ENCODE measurements at regions not wholly inside any gene's neighbourhood (a gene's known extent, or its start where the extent isn't known, plus 50 kb on each side); places are given as distances from the start of the nearest gene placed in this dataset.

DNA sequence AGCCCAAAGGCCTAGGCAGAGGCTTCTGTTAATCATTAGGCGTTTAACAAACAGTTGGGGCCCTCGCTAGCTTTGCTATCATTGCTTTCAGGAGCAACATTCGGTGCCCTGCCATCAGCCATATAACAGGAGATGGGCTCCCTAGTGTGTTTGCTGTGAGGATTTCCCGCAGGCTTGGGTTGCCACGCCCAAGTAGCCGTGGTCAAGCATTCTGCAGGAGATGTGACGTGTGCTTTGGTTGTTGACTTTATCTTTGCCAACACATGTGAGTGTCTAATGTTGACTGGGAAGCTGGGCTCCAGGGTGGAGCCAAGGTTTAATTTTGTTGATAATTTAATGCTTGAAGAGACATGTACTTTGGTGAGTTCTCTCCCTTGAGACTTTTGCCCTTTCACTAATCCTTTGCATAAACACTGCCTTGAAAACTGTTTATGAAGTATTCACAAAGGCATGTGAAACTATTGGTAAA is 184.6 kb upstream of the KIT start:
- TF ChIP-seq, protein P1, sequence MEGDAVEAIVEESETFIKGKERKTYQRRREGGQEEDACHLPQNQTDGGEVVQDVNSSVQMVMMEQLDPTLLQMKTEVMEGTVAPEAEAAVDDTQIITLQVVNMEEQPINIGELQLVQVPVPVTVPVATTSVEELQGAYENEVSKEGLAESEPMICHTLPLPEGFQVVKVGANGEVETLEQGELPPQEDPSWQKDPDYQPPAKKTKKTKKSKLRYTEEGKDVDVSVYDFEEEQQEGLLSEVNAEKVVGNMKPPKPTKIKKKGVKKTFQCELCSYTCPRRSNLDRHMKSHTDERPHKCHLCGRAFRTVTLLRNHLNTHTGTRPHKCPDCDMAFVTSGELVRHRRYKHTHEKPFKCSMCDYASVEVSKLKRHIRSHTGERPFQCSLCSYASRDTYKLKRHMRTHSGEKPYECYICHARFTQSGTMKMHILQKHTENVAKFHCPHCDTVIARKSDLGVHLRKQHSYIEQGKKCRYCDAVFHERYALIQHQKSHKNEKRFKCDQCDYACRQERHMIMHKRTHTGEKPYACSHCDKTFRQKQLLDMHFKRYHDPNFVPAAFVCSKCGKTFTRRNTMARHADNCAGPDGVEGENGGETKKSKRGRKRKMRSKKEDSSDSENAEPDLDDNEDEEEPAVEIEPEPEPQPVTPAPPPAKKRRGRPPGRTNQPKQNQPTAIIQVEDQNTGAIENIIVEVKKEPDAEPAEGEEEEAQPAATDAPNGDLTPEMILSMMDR (conservative IDR thresholded peaks at IDR 0.05): no peak
- WGBS, 2 experiments (ENCODE audit: insufficient coverage in 1 of 2, insufficient read length in 1 of 2): 80 to 92% methylated on average over 6 to 7 of the region's 7 CpGs
- Histone ChIP-seq H3K9me3 (ENCODE audit: control insufficient read depth, low read length) (peaks cover 16% of the 10 kb centered on the region), H3K9ac (ENCODE audit: extremely low read depth, low read length, poor library complexity, severe bottlenecking) (no peak overlapping the region), H3K27ac (ENCODE audit: low read depth, low read length) (no peak overlapping the region), H3K36me3 (ENCODE audit: control insufficient read depth, insufficient read depth, low read length) (no peaks in the 10 kb centered on the region), H3K4me3 (ENCODE audit: low read length) (no peak overlapping the region), H3K4me1 (ENCODE audit: control insufficient read depth, insufficient read depth, low read length) (no peaks in the 10 kb centered on the region), H3K27me3 (ENCODE audit: control insufficient read depth, insufficient read depth, low read length, poor library complexity, severe bottlenecking) (no peaks in the 10 kb centered on the region)
- DNase-seq: no peak
- Mint-ChIP-seq H3K4me1 (peaks cover 5% of the 10 kb centered on the region), H3K27ac (no peak overlapping the region), H3K4me3 (no peak overlapping the region), H3K9me3 (peaks cover 26% of the 10 kb centered on the region), H3K27me3 (ENCODE audit: insufficient read depth) (no peaks in the 10 kb centered on the region), H3K36me3 (ENCODE audit: low read depth) (no peaks in the 10 kb centered on the region)

GRCh38 chr4:54473798-54474197 is 184.0 kb upstream of the KIT start:
- WGBS, 2 experiments (ENCODE audit: insufficient coverage in 1 of 2, insufficient read length in 1 of 2): 93 to 95% methylated on average over 5 to 6 of the region's 6 CpGs
- H3K4me1 Mint-ChIP-seq: peaks cover 5% of the 10 kb centered on the region
- no peak for DNase-seq
- no peaks in the 10 kb centered on the region for H3K36me3 ChIP-seq (ENCODE audit: control insufficient read depth, insufficient read depth, low read length)
- no peak overlapping the region for H3K9ac ChIP-seq (ENCODE audit: extremely low read depth, low read length, poor library complexity, severe bottlenecking)
- H3K9me3 Mint-ChIP-seq: peaks cover 21% of the 10 kb centered on the region
- H3K36me3 Mint-ChIP-seq (ENCODE audit: low read depth): no peaks in the 10 kb centered on the region
- H3K4me3 Mint-ChIP-seq: no peak overlapping the region
- H3K27ac ChIP-seq (ENCODE audit: low read depth, low read length): no peak overlapping the region
- no peaks in the 10 kb centered on the region for H3K27me3 Mint-ChIP-seq (ENCODE audit: insufficient read depth)
- no peak overlapping the region for H3K27ac Mint-ChIP-seq
- TF ChIP-seq, protein P1 (conservative IDR thresholded peaks at IDR 0.05): no peak
- peaks cover 10% of the 10 kb centered on the region for H3K9me3 ChIP-seq (ENCODE audit: control insufficient read depth, low read length)
- H3K27me3 ChIP-seq (ENCODE audit: control insufficient read depth, insufficient read depth, low read length, poor library complexity, severe bottlenecking): no peaks in the 10 kb centered on the region
- H3K4me1 ChIP-seq (ENCODE audit: control insufficient read depth, insufficient read depth, low read length): no peaks in the 10 kb centered on the region
- H3K4me3 ChIP-seq (ENCODE audit: low read length): no peak overlapping the region

GRCh38 chr4:54475546-54475945 is 182.2 kb upstream of the KIT start:
- Mint-ChIP-seq H3K4me1 (peaks cover 5% of the 10 kb centered on the region), H3K36me3 (ENCODE audit: low read depth) (no peaks in the 10 kb centered on the region), H3K27me3 (ENCODE audit: insufficient read depth) (no peaks in the 10 kb centered on the region), H3K4me3 (no peak overlapping the region), H3K9me3 (peaks cover 23% of the 10 kb centered on the region), H3K27ac (no peak overlapping the region)
- no peaks in the 10 kb centered on the region for H3K27me3 ChIP-seq (ENCODE audit: control insufficient read depth, insufficient read depth, low read length, poor library complexity, severe bottlenecking)
- no peaks in the 10 kb centered on the region for H3K36me3 ChIP-seq (ENCODE audit: control insufficient read depth, insufficient read depth, low read length)
- TF ChIP-seq, protein P1 (conservative IDR thresholded peaks at IDR 0.05): no peak
- no peak overlapping the region for H3K27ac ChIP-seq (ENCODE audit: low read depth, low read length)
- DNase-seq: no peak
- H3K4me3 ChIP-seq (ENCODE audit: low read length): no peak overlapping the region
- no peak overlapping the region for H3K9ac ChIP-seq (ENCODE audit: extremely low read depth, low read length, poor library complexity, severe bottlenecking)
- no peaks in the 10 kb centered on the region for H3K4me1 ChIP-seq (ENCODE audit: control insufficient read depth, insufficient read depth, low read length)
- H3K9me3 ChIP-seq (ENCODE audit: control insufficient read depth, low read length): peaks cover 23% of the 10 kb centered on the region

Measured in endodermal cell (in vitro differentiated cells).